OCI-LY1 (cell line): ENCODE measurements at regions not wholly inside any gene's neighbourhood (a gene's known extent, or its start where the extent isn't known, plus 50 kb on each side); places are given as distances from the start of the nearest gene placed in this dataset.

Source experiments
- H2AFZ ChIP-seq: fragments of 200-600 bp; sonication (generic), shearing (Covaris generic); 2 replicates; pipeline ENCODE4 v1.6.0; 2014; ENCODE audit warnings: antibody characterized with exemption, mild to moderate bottlenecking, low read length
- H3F3A ChIP-seq: fragments of 200-600 bp; sonication (generic), shearing (Covaris generic); 2 replicates; pipeline ENCODE4 v1.6.0; 2014; ENCODE audit warnings: mild to moderate bottlenecking, antibody characterized with exemption, low read length, moderate library complexity; ENCODE audit not compliant: insufficient read depth
- H3K27ac ChIP-seq: fragments of 200-600 bp; sonication (generic); 2 replicates; pipeline ENCODE4 v1.5.1; 2014; ENCODE audit warnings: low read length, mixed run types, mild to moderate bottlenecking, low read depth; ENCODE audit not compliant: poor library complexity, severe bottlenecking
- H3K27me3 ChIP-seq: fragments of 200-600 bp; sonication (generic); 2 replicates; pipeline ENCODE4 v1.6.0; 2014; ENCODE audit warnings: antibody characterized with exemption, mild to moderate bottlenecking, low read length, moderate library complexity; ENCODE audit not compliant: insufficient read depth
- H3K36me3 ChIP-seq: fragments of 200-600 bp; sonication (generic); 2 replicates; pipeline ENCODE4 v1.6.1; 2014; ENCODE audit warnings: mild to moderate bottlenecking, antibody characterized with exemption, low read length, moderate library complexity, mixed read lengths; ENCODE audit not compliant: insufficient read depth
- H3K4me1 ChIP-seq: fragments of 200-600 bp; sonication (generic); 2 replicates; pipeline ENCODE4 v1.5.1; 2014; ENCODE audit warnings: mild to moderate bottlenecking, low read length, moderate library complexity; ENCODE audit not compliant: insufficient read depth, severe bottlenecking
- H3K4me2 ChIP-seq: fragments of 200-600 bp; sonication (generic), shearing (Covaris generic); 2 replicates; pipeline ENCODE4 v1.6.1; 2014; ENCODE audit warnings: low read length
- H3K4me3 ChIP-seq: fragments of 200-600 bp; sonication (generic); 2 replicates; pipeline ENCODE4 v1.5.1; 2014; ENCODE audit warnings: low read length, low read depth, mild to moderate bottlenecking, mixed read lengths; ENCODE audit not compliant: poor library complexity, severe bottlenecking
- H3K79me2 ChIP-seq: fragments of 200-600 bp; shearing (Covaris generic); 2 replicates; pipeline ENCODE4 v1.6.1; 2016; ENCODE audit warnings: mixed run types, low read length, mixed read lengths; ENCODE audit not compliant: insufficient read depth
- H3K9ac ChIP-seq: fragments of 200-600 bp; sonication (generic), shearing (Covaris generic); 2 replicates; pipeline ENCODE4 v1.6.1; 2014; ENCODE audit warnings: mild to moderate bottlenecking, low read length, mixed read lengths
- H3K9me2 ChIP-seq: fragments of 200-600 bp; sonication (generic), shearing (Covaris generic); 2 replicates; pipeline ENCODE4 v1.6.1; 2014; ENCODE audit warnings: low read depth, mild to moderate bottlenecking, low read length, mixed read lengths
- H3K9me3 ChIP-seq: fragments of 200-600 bp; shearing (Covaris generic); 2 replicates; pipeline ENCODE4 v1.6.1; 2014; ENCODE audit warnings: low read length, mixed read lengths
- H4K20me1 ChIP-seq: fragments of 200-600 bp; sonication (generic), shearing (Covaris generic); 2 replicates; pipeline ENCODE4 v1.6.0; 2016; ENCODE audit warnings: mild to moderate bottlenecking, low read length; ENCODE audit not compliant: insufficient read depth
- EZH2 ChIP-seq: fragments of 200-600 bp; sonication (generic), shearing (Covaris generic); IDR thresholded peaks from 2 replicates; pipeline ENCODE4 v1.8.0; 2017; ENCODE audit warnings: borderline replicate concordance, mixed run types, mild to moderate bottlenecking, antibody characterized with exemption, low read length, moderate library complexity, mixed read lengths
- TF ChIP-seq, protein P1 (sequence below): fragments of 200-600 bp; sonication (generic), shearing (Covaris generic); IDR thresholded peaks from 2 replicates; pipeline ENCODE4 v1.5.1; 2017; ENCODE audit warnings: mild to moderate bottlenecking, antibody characterized with exemption, low read length, moderate library complexity, mixed read lengths

- no peaks in the 10 kb centered on the region for H3K4me1 ChIP-seq
- no peaks in the 10 kb centered on the region for H3K9me2 ChIP-seq
- H3K4me3 ChIP-seq, result no peak overlapping the region
- no peaks in the 10 kb centered on the region for H3K79me2 ChIP-seq
- H3K27me3 ChIP-seq, result no peaks in the 10 kb centered on the region
- H3K9ac ChIP-seq, result no peak overlapping the region
- no peak overlapping the region for H3K27ac ChIP-seq
- H2AFZ ChIP-seq, result no peak overlapping the region
- no peaks in the 10 kb centered on the region for H3K9me3 ChIP-seq
- no peak for TF ChIP-seq EZH2
- TF ChIP-seq, protein P1, sequence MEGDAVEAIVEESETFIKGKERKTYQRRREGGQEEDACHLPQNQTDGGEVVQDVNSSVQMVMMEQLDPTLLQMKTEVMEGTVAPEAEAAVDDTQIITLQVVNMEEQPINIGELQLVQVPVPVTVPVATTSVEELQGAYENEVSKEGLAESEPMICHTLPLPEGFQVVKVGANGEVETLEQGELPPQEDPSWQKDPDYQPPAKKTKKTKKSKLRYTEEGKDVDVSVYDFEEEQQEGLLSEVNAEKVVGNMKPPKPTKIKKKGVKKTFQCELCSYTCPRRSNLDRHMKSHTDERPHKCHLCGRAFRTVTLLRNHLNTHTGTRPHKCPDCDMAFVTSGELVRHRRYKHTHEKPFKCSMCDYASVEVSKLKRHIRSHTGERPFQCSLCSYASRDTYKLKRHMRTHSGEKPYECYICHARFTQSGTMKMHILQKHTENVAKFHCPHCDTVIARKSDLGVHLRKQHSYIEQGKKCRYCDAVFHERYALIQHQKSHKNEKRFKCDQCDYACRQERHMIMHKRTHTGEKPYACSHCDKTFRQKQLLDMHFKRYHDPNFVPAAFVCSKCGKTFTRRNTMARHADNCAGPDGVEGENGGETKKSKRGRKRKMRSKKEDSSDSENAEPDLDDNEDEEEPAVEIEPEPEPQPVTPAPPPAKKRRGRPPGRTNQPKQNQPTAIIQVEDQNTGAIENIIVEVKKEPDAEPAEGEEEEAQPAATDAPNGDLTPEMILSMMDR, result no peak
- H3K4me2 ChIP-seq, result no peak overlapping the region
- no peaks in the 10 kb centered on the region for H3F3A ChIP-seq
- no peaks in the 10 kb centered on the region for H4K20me1 ChIP-seq
- no peaks in the 10 kb centered on the region for H3K36me3 ChIP-seq
Observed at GRCh38 chr12:111164833-111165525, 203.9 kb downstream of the PHETA1 start.

- H3F3A ChIP-seq, result no peaks in the 10 kb centered on the region
- H3K36me3 ChIP-seq, result no peaks in the 10 kb centered on the region
Observed at GRCh38 chr12:111163422-111163821, 205.5 kb downstream of the PHETA1 start.

DNA sequence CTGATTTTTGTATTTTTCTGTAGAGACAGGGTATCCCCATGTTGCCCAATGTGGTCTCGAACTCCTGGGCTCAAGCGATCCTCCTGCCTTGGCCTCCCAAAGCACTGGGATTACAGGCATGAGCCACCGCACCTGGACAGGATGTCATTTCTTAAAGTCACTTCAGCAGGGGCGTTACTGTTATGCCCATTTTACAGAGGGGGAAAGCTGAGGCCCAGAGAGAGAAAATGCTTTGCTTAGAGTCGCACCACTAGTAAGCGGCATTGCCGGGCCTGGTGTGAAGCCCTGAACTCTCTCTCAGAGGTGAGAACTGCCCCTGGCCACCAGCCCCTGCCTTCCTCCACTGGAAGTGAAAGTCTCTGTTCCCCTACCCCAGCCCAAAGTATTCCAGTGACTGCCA is 207.0 kb downstream of the PHETA1 start:
- H3K79me2 ChIP-seq, result no peaks in the 10 kb centered on the region
- TF ChIP-seq, protein P1, result no peak
- TF ChIP-seq EZH2, result no peak
- H3F3A ChIP-seq, result no peaks in the 10 kb centered on the region
- H3K4me2 ChIP-seq, result no peak overlapping the region
- no peak overlapping the region for H2AFZ ChIP-seq
- H3K36me3 ChIP-seq, result no peaks in the 10 kb centered on the region
- H3K9me2 ChIP-seq, result no peaks in the 10 kb centered on the region
- no peak overlapping the region for H3K27ac ChIP-seq
- no peaks in the 10 kb centered on the region for H3K9me3 ChIP-seq
- H3K4me1 ChIP-seq, result no peaks in the 10 kb centered on the region
- no peaks in the 10 kb centered on the region for H4K20me1 ChIP-seq
- H3K27me3 ChIP-seq, result no peaks in the 10 kb centered on the region
- H3K9ac ChIP-seq, result no peak overlapping the region
- no peak overlapping the region for H3K4me3 ChIP-seq

More at GRCh38 chr12:111163422-111163821, 205.5 kb downstream of the PHETA1 start:
- H3K4me1 ChIP-seq, result no peaks in the 10 kb centered on the region
- no peaks in the 10 kb centered on the region for H3K27me3 ChIP-seq
- H3K4me2 ChIP-seq, result no peak overlapping the region
- no peak overlapping the region for H3K4me3 ChIP-seq
- H3K9ac ChIP-seq, result no peak overlapping the region
- H2AFZ ChIP-seq, result no peak overlapping the region
- no peak for TF ChIP-seq EZH2
- TF ChIP-seq, protein P1, result no peak
- H3K27ac ChIP-seq, result no peak overlapping the region
- H4K20me1 ChIP-seq, result no peaks in the 10 kb centered on the region
- H3K79me2 ChIP-seq, result no peaks in the 10 kb centered on the region
- H3K9me3 ChIP-seq, result no peaks in the 10 kb centered on the region
- no peaks in the 10 kb centered on the region for H3K9me2 ChIP-seq
